ENCODE measurements at regions not wholly inside any gene's neighbourhood (a gene's known extent, or its start where the extent isn't known, plus 50 kb on each side); places are given as distances from the start of the nearest gene placed in this dataset.

- DNase-seq (no peak), ATAC-seq (ENCODE audit: low read depth) (no peak)
- WGBS (ENCODE audit: insufficient coverage) = no CpG with 5 or more reads among the region's 1 CpG
- no peak overlapping the region for H3K27ac ChIP-seq (ENCODE audit: low read length in 2 of 2)
- H3K36me3 ChIP-seq (replicated peaks in 1 of 2; ENCODE audit: control extremely low read depth in 1 of 2, control insufficient read depth in 1 of 2, extremely low read depth in 1 of 2, insufficient read depth in 2 of 2, low read length in 1 of 2) = no peaks in the 10 kb centered on the region
- POLR2A ChIA-PET = no interaction called here
- TF ChIP-seq, protein P1, sequence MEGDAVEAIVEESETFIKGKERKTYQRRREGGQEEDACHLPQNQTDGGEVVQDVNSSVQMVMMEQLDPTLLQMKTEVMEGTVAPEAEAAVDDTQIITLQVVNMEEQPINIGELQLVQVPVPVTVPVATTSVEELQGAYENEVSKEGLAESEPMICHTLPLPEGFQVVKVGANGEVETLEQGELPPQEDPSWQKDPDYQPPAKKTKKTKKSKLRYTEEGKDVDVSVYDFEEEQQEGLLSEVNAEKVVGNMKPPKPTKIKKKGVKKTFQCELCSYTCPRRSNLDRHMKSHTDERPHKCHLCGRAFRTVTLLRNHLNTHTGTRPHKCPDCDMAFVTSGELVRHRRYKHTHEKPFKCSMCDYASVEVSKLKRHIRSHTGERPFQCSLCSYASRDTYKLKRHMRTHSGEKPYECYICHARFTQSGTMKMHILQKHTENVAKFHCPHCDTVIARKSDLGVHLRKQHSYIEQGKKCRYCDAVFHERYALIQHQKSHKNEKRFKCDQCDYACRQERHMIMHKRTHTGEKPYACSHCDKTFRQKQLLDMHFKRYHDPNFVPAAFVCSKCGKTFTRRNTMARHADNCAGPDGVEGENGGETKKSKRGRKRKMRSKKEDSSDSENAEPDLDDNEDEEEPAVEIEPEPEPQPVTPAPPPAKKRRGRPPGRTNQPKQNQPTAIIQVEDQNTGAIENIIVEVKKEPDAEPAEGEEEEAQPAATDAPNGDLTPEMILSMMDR (IDR thresholded peaks at IDR 0.05) = no peak
- TF ChIP-seq EZH2 (IDR thresholded peaks at IDR 0.05; ENCODE audit: borderline replicate concordance, insufficient read depth, low read depth, low read length, poor library complexity, severe bottlenecking) = no peak
- Mint-ChIP-seq H3K4me1 (no peaks in the 10 kb centered on the region), H3K9me3 (ENCODE audit: insufficient read depth) (peaks cover 2% of the 10 kb centered on the region), H3K27me3 (no peaks in the 10 kb centered on the region), H3K27ac (no peak overlapping the region), H3K4me3 (no peak overlapping the region)
- H3K4me2 ChIP-seq (replicated peaks; ENCODE audit: low read depth, low read length, poor library complexity, severe bottlenecking) = no peak overlapping the region
- CTCF ChIA-PET = no interaction called here
- H4K20me1 ChIP-seq (ENCODE audit: control insufficient read depth, insufficient read depth, low read length, poor library complexity, severe bottlenecking) = no peaks in the 10 kb centered on the region
- no peaks in the 10 kb centered on the region for H3K79me2 ChIP-seq (ENCODE audit: control insufficient read depth, insufficient read depth, low read length)
- intact Hi-C loops (cut with micrococcal nuclease) = no loop called here
- H2AFZ ChIP-seq (ENCODE audit: insufficient read depth, low read depth, low read length, poor library complexity, severe bottlenecking) = peak overlapping the region; percentile 29
- no peak overlapping the region for H3K4me3 ChIP-seq (ENCODE audit: control extremely low read depth in 1 of 5, extremely low read depth in 1 of 5, insufficient read depth in 1 of 5, low read depth in 2 of 5, low read length in 4 of 5)
- no peak overlapping the region for H3K9ac ChIP-seq (ENCODE audit: low read length)
- H3K4me1 ChIP-seq (ENCODE audit: control insufficient read depth in 2 of 2, insufficient read depth in 2 of 2, low read length in 2 of 2) = no peaks in the 10 kb centered on the region
- no peaks in the 10 kb centered on the region for H3K27me3 ChIP-seq (replicated peaks in 1 of 4; ENCODE audit: control extremely low read depth in 1 of 4, control insufficient read depth in 3 of 4, insufficient read depth in 4 of 4, low read length in 3 of 4)
- peaks cover 0 to 3% (median 1%) of the 10 kb centered on the region in 3 donors for H3K9me3 ChIP-seq (ENCODE audit: control extremely low read depth in 1 of 3, control insufficient read depth in 2 of 3, insufficient read depth in 1 of 3, low read length in 2 of 3)
Observed at GRCh38 chr4:170497689-170498088, 407.9 kb upstream of the AADAT start.

- peak overlapping the region; percentile 29 for H2AFZ ChIP-seq (ENCODE audit: insufficient read depth, low read depth, low read length, poor library complexity, severe bottlenecking)
- ChIA-PET CTCF (no interaction called here), POLR2A (no interaction called here)
- no peaks in the 10 kb centered on the region for H3K27me3 ChIP-seq (replicated peaks in 1 of 4; ENCODE audit: control extremely low read depth in 1 of 4, control insufficient read depth in 3 of 4, insufficient read depth in 4 of 4, low read length in 3 of 4)
- no peaks in the 10 kb centered on the region for H3K4me1 ChIP-seq (ENCODE audit: control insufficient read depth in 2 of 2, insufficient read depth in 2 of 2, low read length in 2 of 2)
- TF ChIP-seq EZH2 (IDR thresholded peaks at IDR 0.05; ENCODE audit: borderline replicate concordance, insufficient read depth, low read depth, low read length, poor library complexity, severe bottlenecking) = no peak
- no peak overlapping the region for H3K27ac ChIP-seq (ENCODE audit: low read length in 2 of 2)
- H3K9me3 ChIP-seq (ENCODE audit: control extremely low read depth in 1 of 3, control insufficient read depth in 2 of 3, insufficient read depth in 1 of 3, low read length in 2 of 3) = peaks cover 0 to 3% (median under 1%) of the 10 kb centered on the region in 3 donors
- no peaks in the 10 kb centered on the region for H3K36me3 ChIP-seq (replicated peaks in 1 of 2; ENCODE audit: control extremely low read depth in 1 of 2, control insufficient read depth in 1 of 2, extremely low read depth in 1 of 2, insufficient read depth in 2 of 2, low read length in 1 of 2)
- WGBS (ENCODE audit: insufficient coverage) = 59% methylated on average over 7 of the region's 12 CpGs
- no peak overlapping the region for H3K27ac Mint-ChIP-seq
- H4K20me1 ChIP-seq (ENCODE audit: control insufficient read depth, insufficient read depth, low read length, poor library complexity, severe bottlenecking) = no peaks in the 10 kb centered on the region
- intact Hi-C loops (cut with micrococcal nuclease) = no loop called here
- H3K9ac ChIP-seq (ENCODE audit: low read length) = peak overlapping the region; percentile 19
- no peaks in the 10 kb centered on the region for H3K4me1 Mint-ChIP-seq
- H3K79me2 ChIP-seq (ENCODE audit: control insufficient read depth, insufficient read depth, low read length) = no peaks in the 10 kb centered on the region
- peak overlapping the region; percentile 37 for H3K4me3 Mint-ChIP-seq
- ATAC-seq (ENCODE audit: low read depth) = no peak
- no peaks in the 10 kb centered on the region for H3K27me3 Mint-ChIP-seq
- peak overlapping the region in 1 of 5 experiments; percentile 17 for H3K4me3 ChIP-seq (ENCODE audit: control extremely low read depth in 1 of 5, extremely low read depth in 1 of 5, insufficient read depth in 1 of 5, low read depth in 2 of 5, low read length in 4 of 5)
- no peak for DNase-seq
- peak overlapping the region; percentile 26 for H3K4me2 ChIP-seq (replicated peaks; ENCODE audit: low read depth, low read length, poor library complexity, severe bottlenecking)
- peaks cover 2% of the 10 kb centered on the region for H3K9me3 Mint-ChIP-seq (ENCODE audit: insufficient read depth)
Observed at GRCh38 chr4:170497112-170497511, 407.4 kb upstream of the AADAT start.
